Hepatocyte (in vitro differentiated cells): ENCODE measurements at regions not wholly inside any gene's neighbourhood (a gene's known extent, or its start where the extent isn't known, plus 50 kb on each side); places are given as distances from the start of the nearest gene placed in this dataset.
A peak's percentile ranks its signal among the peaks of the same experiment; 100 is the strongest.

Experiments
- DNase-seq: peaks from one replicate; pipeline ENCODE4 v3.0.0-alpha.2; 2016; ENCODE audit warnings: low spot score
- H2AFZ ChIP-seq: fragments of 200-600 bp; sonication (generic); 2 replicates; pipeline ENCODE4 v1.6.0; 2016; ENCODE audit warnings: antibody characterized with exemption, mild to moderate bottlenecking
- H3K27ac ChIP-seq: fragments of 200-600 bp; sonication (generic); 2 replicates; pipeline ENCODE4 v1.5.1; 2016; ENCODE audit warnings: mild to moderate bottlenecking
- H3K27me3 ChIP-seq: fragments of 200-600 bp; sonication (generic); 2 replicates; pipeline ENCODE4 v1.6.1; 2016
- H3K36me3 ChIP-seq: fragments of 200-600 bp; sonication (generic); replicated peaks from 2 replicates; pipeline ENCODE4 v1.5.1; 2016; ENCODE audit warnings: low read depth; ENCODE audit not compliant: insufficient read depth
- H3K4me1 ChIP-seq: fragments of 200-600 bp; sonication (generic); 2 replicates; pipeline ENCODE4 v1.5.1; 2016; ENCODE audit warnings: mild to moderate bottlenecking, moderate library complexity; ENCODE audit not compliant: insufficient read depth
- H3K4me2 ChIP-seq: fragments of 200-600 bp; sonication (generic); 2 replicates; pipeline ENCODE4 v1.6.0; 2016
- H3K4me3 ChIP-seq: fragments of 200-600 bp; sonication (generic); 2 replicates; pipeline ENCODE4 v1.5.1; 2016; ENCODE audit warnings: mild to moderate bottlenecking
- H3K79me2 ChIP-seq: fragments of 200-600 bp; sonication (generic); 2 replicates; pipeline ENCODE4 v1.6.0; 2017; ENCODE audit warnings: mild to moderate bottlenecking
- H3K9me2 ChIP-seq: fragments of 200-600 bp; sonication (generic); replicated peaks from 2 replicates; pipeline ENCODE4 v1.6.0; 2017; ENCODE audit warnings: mild to moderate bottlenecking; ENCODE audit not compliant: insufficient read depth
- H3K9me3 ChIP-seq: fragments of 200-600 bp; sonication (generic); 2 replicates; pipeline ENCODE4 v1.5.1; 2016; ENCODE audit warnings: low read depth, mild to moderate bottlenecking
- H4K20me1 ChIP-seq: fragments of 200-600 bp; sonication (generic); 2 replicates; pipeline ENCODE4 v1.6.0; 2016; ENCODE audit warnings: mild to moderate bottlenecking; ENCODE audit not compliant: insufficient read depth, poor library complexity, severe bottlenecking
- CTCF ChIP-seq: fragments of 200-600 bp; sonication (generic); IDR thresholded peaks from 2 replicates; pipeline ENCODE4 v1.5.1; 2016; ENCODE audit warnings: antibody characterized with exemption, mild to moderate bottlenecking; ENCODE audit not compliant: poor library complexity
- EZH2 ChIP-seq: fragments of 200-600 bp; sonication (generic); IDR thresholded peaks from 2 replicates; pipeline ENCODE4 v1.6.1; 2016; ENCODE audit warnings: antibody characterized with exemption, mild to moderate bottlenecking, borderline replicate concordance
- EZH2phosphoT487 ChIP-seq: fragments of 200-600 bp; sonication (generic); IDR thresholded peaks from one replicate; pipeline ENCODE4 v1.6.1; 2018; ENCODE audit warnings: antibody characterized with exemption, mild to moderate bottlenecking, low read depth, moderate library complexity; ENCODE audit not compliant: unreplicated experiment, severe bottlenecking
- WGBS: methylation state at CpG from one replicate; pipeline ENCODE4 v1.1.6; 2016; ENCODE audit warnings: low lambda C conversion rate; ENCODE audit errors: missing lambda C conversion rate; 5-methylcytosine and 5-hydroxymethylcytosine counted together

- Histone ChIP-seq H3K4me3 (no peak overlapping the region), H3K4me1 (peaks cover 31% of the 10 kb centered on the region), H3K79me2 (no peaks in the 10 kb centered on the region), H3K27ac (peak overlapping the region; percentile 27), H2AFZ (no peak overlapping the region), H3K36me3 (no peaks in the 10 kb centered on the region), H4K20me1 (no peaks in the 10 kb centered on the region), H3K4me2 (no peak overlapping the region), H3K9me3 (no peaks in the 10 kb centered on the region), H3K9me2 (no peaks in the 10 kb centered on the region), H3K27me3 (no peaks in the 10 kb centered on the region)
- 73% methylated on average over 8 of the region's 8 CpGs for WGBS
- DNase-seq, result no peak
- no peak for TF ChIP-seq EZH2
- TF ChIP-seq EZH2phosphoT487, result no peak
- TF ChIP-seq CTCF, result no peak
Observed at GRCh38 chrX:39437670-39438441, 636.6 kb downstream of the MID1IP1 start.

- H3K4me3 ChIP-seq, result no peak overlapping the region
- no peaks in the 10 kb centered on the region for H3K9me2 ChIP-seq
- no peaks in the 10 kb centered on the region for H3K79me2 ChIP-seq
- H3K4me2 ChIP-seq, result no peak overlapping the region
- DNase-seq, result no peak
- peaks cover 28% of the 10 kb centered on the region for H3K4me1 ChIP-seq
- 56% methylated on average over 11 of the region's 11 CpGs for whole genome bisulfite sequencing
- H3K27me3 ChIP-seq, result no peaks in the 10 kb centered on the region
- H2AFZ ChIP-seq, result no peak overlapping the region
- H3K36me3 ChIP-seq, result no peaks in the 10 kb centered on the region
- H4K20me1 ChIP-seq, result no peaks in the 10 kb centered on the region
- H3K27ac ChIP-seq, result peak overlapping the region; percentile 27
- TF ChIP-seq EZH2 (no peak), EZH2phosphoT487 (no peak), CTCF (peak; percentile 30)
- no peaks in the 10 kb centered on the region for H3K9me3 ChIP-seq
Observed at GRCh38 chrX:39438603-39439602, 637.6 kb downstream of the MID1IP1 start.

GRCh38 chrX:39439906-39440798 is 638.9 kb downstream of the MID1IP1 start:
- Histone ChIP-seq H3K36me3 (no peaks in the 10 kb centered on the region), H3K9me2 (no peaks in the 10 kb centered on the region), H3K4me2 (peak overlapping the region; percentile 31), H3K4me3 (no peak overlapping the region), H3K4me1 (peaks cover 28% of the 10 kb centered on the region), H2AFZ (peak overlapping the region; percentile 9), H3K9me3 (no peaks in the 10 kb centered on the region), H3K27ac (peak overlapping the region; percentile 27), H4K20me1 (no peaks in the 10 kb centered on the region), H3K27me3 (no peaks in the 10 kb centered on the region), H3K79me2 (no peaks in the 10 kb centered on the region)
- WGBS, result 46% methylated on average over 11 of the region's 11 CpGs
- no peak for TF ChIP-seq EZH2
- TF ChIP-seq EZH2phosphoT487, result no peak
- no peak for TF ChIP-seq CTCF
- no peak for DNase-seq
